ENCODE measurements at regions not wholly inside any gene's neighbourhood (a gene's known extent, or its start where the extent isn't known, plus 50 kb on each side); places are given as distances from the start of the nearest gene placed in this dataset.

DNA sequence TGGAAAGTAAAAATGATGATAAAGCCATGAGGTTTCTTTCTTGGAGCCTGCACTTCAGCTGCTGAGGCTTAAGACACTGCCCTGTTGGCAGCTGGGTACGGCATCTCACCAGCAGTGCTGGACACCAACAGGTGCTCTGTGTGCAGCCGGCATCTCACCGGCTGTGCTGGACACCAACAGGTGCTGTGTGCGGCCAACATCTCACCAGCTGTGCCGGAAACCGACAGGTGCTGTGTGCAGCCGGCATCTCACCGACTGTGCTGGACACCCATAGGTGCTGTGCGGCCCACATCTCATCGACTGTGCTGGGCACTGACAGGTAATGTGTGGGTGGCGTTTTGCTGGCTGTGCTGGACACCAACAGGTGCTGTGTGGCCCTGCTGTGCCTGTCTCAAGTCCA lies 190.8 kb downstream of the TMEM18 start:
- Mint-ChIP-seq H3K4me1 (no peaks in the 10 kb centered on the region), H3K27me3 (ENCODE audit: low read depth, poor library complexity) (peaks cover 22% of the 10 kb centered on the region), H3K27ac (no peak overlapping the region), H3K9me3 (peaks cover 10% of the 10 kb centered on the region), H3K4me3 (no peak overlapping the region), H3K36me3 (ENCODE audit: low read depth) (no peaks in the 10 kb centered on the region)
- TF ChIP-seq, protein P1, sequence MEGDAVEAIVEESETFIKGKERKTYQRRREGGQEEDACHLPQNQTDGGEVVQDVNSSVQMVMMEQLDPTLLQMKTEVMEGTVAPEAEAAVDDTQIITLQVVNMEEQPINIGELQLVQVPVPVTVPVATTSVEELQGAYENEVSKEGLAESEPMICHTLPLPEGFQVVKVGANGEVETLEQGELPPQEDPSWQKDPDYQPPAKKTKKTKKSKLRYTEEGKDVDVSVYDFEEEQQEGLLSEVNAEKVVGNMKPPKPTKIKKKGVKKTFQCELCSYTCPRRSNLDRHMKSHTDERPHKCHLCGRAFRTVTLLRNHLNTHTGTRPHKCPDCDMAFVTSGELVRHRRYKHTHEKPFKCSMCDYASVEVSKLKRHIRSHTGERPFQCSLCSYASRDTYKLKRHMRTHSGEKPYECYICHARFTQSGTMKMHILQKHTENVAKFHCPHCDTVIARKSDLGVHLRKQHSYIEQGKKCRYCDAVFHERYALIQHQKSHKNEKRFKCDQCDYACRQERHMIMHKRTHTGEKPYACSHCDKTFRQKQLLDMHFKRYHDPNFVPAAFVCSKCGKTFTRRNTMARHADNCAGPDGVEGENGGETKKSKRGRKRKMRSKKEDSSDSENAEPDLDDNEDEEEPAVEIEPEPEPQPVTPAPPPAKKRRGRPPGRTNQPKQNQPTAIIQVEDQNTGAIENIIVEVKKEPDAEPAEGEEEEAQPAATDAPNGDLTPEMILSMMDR (IDR thresholded peaks at IDR 0.05): no peak
- DNase-seq: no peak

DNA sequence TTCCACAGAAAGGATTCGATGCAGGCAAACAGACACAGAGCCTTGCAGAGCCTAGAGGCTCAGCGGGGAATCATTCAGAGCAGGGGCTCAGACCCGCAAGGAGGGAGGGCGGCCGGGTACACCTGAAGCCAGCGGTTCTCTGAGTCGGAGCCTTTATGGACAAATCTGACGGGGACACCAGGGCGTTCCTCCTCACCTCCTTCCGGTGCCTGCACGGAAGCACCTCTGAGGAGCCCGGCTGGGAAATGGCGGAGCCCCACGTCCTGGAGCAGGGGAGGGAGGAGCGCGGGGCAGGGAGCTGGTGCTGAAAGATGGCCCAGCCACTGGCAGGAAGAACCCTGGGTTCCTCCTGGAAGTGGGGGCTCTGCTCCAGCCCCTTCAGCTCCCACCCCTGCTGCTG lies 193.5 kb upstream of the ALKAL2 start:
- H3K9me3 Mint-ChIP-seq: no peaks in the 10 kb centered on the region
- TF ChIP-seq, protein P1 (IDR thresholded peaks at IDR 0.05): no peak
- H3K27me3 Mint-ChIP-seq (ENCODE audit: low read depth, poor library complexity): peaks cover 12% of the 10 kb centered on the region
- no peak overlapping the region for H3K4me3 Mint-ChIP-seq
- H3K4me1 Mint-ChIP-seq: peaks cover 14% of the 10 kb centered on the region
- no peaks in the 10 kb centered on the region for H3K36me3 Mint-ChIP-seq (ENCODE audit: low read depth)
- DNase-seq: no peak
- H3K27ac Mint-ChIP-seq: no peak overlapping the region

DNA sequence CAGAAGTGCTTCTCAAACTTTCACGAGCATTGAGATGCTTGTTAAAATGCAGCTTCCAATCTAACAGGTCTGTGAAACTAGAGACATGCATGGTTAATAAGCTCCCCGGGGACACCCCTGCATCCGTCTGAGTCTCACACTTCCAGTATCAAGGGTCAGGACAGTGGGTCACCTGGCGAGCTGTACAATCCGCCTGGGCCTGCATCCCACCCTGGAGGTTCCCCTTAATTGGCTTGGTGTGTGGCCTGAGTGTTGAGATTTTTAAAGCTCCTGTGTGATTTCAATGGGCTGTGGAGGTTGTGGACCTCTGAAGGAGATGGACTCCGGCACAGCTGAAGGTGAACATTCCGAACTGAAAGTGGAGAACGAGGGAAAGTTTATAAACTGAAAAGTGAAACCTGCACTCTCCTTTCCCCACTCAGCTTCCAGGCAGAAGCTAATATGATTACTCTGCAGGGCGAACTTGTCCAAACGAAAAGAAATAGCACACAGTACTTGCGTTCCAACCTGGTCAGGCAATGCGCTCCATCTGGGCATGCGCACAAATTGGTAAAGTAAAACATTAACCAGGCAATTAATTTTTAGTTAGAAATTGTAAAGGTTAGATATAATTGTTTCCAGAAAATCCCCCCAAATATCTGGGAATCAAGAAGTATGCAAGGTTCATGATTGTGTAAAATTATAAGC lies 191.7 kb upstream of the ALKAL2 start:
- no peak for DNase-seq
- H3K36me3 Mint-ChIP-seq (ENCODE audit: low read depth): no peaks in the 10 kb centered on the region
- peaks cover 14% of the 10 kb centered on the region for H3K4me1 Mint-ChIP-seq
- TF ChIP-seq, protein P1 (IDR thresholded peaks at IDR 0.05): no peak
- H3K27me3 Mint-ChIP-seq (ENCODE audit: low read depth, poor library complexity): peaks cover 6% of the 10 kb centered on the region
- H3K9me3 Mint-ChIP-seq: peaks cover 7% of the 10 kb centered on the region
- no peak overlapping the region for H3K4me3 Mint-ChIP-seq
- no peak overlapping the region for H3K27ac Mint-ChIP-seq

DNA sequence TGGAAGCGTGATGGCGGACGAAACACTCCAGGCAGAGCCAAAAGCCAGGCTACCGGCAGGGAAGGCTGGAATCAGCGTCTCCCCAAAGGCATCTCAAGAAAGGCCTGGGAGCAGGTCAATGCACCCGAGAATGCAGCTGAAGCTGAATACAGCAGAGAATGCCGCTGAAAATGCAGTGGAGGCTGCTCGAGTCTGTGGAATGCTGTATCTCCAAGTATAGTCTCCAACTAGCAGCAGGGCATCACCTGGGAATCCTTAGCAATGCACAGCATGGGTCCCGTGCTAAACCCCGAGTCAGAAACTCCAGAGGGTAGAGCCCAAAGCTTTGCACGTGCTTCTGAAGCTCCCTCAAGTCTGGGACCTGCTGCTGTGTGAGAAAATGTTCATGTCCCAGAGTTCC lies 191.1 kb upstream of the ALKAL2 start:
- DNase-seq: no peak
- Mint-ChIP-seq H3K36me3 (ENCODE audit: low read depth) (no peaks in the 10 kb centered on the region), H3K9me3 (peaks cover 13% of the 10 kb centered on the region), H3K27ac (no peak overlapping the region), H3K4me3 (no peak overlapping the region), H3K27me3 (ENCODE audit: low read depth, poor library complexity) (peaks cover 10% of the 10 kb centered on the region), H3K4me1 (peaks cover 14% of the 10 kb centered on the region)
- TF ChIP-seq, protein P1 (IDR thresholded peaks at IDR 0.05): no peak

DNA sequence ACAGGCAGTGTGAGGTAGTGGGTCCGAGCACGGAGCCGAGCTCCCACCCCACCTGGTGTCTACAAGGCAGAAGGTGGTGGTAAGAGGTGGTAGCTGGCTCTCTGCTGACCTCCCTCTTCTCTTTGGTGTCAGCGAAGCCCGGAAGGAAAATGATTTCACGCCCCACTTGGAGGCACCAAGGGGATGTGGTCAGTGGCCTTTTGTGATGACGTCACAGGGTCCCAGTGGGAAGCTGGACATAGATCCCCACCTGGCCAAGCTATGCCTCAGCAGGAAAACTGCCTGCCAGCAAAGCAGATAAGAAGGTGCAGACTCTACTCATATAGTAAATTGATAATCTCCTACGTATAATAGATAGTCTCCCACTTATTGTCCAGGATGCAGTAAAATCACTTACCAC lies 183.7 kb upstream of the ALKAL2 start:
- peaks cover 45% of the 10 kb centered on the region for H3K27me3 Mint-ChIP-seq (ENCODE audit: low read depth, poor library complexity)
- no peak overlapping the region for H3K4me3 Mint-ChIP-seq
- H3K4me1 Mint-ChIP-seq: peaks cover 15% of the 10 kb centered on the region
- H3K27ac Mint-ChIP-seq: no peak overlapping the region
- H3K9me3 Mint-ChIP-seq: peaks cover 33% of the 10 kb centered on the region
- TF ChIP-seq, protein P1 (IDR thresholded peaks at IDR 0.05): no peak
- DNase-seq: no peak
- H3K36me3 Mint-ChIP-seq (ENCODE audit: low read depth): no peaks in the 10 kb centered on the region

DNA sequence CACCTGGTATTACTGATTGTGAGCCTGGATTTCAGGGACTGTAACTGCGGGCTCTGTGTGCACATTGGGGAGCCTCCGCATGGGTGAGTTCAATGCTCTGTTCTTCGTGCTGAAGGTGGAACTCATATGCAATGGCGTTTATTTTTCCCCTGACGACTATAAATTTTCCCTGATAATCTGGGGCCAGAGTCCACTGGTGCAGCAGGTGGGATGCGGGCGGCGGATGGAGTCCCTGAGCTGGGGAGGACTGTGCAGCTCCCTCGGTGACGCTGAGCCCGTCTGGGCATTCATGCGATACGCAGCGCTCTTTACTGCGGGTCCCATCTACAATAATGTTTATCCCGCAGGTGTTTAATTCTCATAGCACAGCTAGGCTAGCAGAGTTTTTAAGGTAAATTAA lies 181.6 kb upstream of the ALKAL2 start:
- Mint-ChIP-seq H3K4me3 (peak overlapping the region; percentile 40), H3K27ac (no peak overlapping the region), H3K36me3 (ENCODE audit: low read depth) (no peaks in the 10 kb centered on the region), H3K4me1 (peaks cover 15% of the 10 kb centered on the region), H3K27me3 (ENCODE audit: low read depth, poor library complexity) (peaks cover 56% of the 10 kb centered on the region), H3K9me3 (peaks cover 24% of the 10 kb centered on the region)
- TF ChIP-seq, protein P1 (IDR thresholded peaks at IDR 0.05): no peak
- no peak for DNase-seq

All from nephron progenitor cell (in vitro differentiated cells).